ENCODE measurements at regions not wholly inside any gene's neighbourhood (a gene's known extent, or its start where the extent isn't known, plus 50 kb on each side); places are given as distances from the start of the nearest gene placed in this dataset.

DNA sequence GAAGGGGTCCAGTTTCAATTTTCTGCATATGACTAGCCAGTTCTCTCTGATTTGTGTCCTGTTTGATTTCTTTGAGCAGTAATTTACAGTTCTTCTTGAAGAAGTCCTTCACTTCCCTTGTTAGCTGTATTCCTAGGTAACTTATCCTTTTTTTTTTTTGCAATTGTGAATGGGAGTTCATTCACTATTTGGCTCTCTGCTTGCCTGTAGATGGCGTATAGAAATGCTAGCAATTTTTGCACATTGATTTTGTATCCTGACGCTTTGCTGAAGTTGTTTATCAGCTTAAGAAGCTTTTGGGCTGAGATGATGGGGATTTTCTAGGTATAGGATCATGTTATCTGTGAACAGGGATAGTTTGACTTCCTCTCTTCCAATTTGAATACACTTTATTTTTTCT is 77.6 kb upstream of the NID2 start:
- no peak for TF ChIP-seq POLR2A (IDR thresholded peaks at IDR 0.05; ENCODE audit: low read depth, low read length)
- no peak for TF ChIP-seq PAX5 (IDR thresholded peaks at IDR 0.05; ENCODE audit: insufficient read depth, low read length, severe bottlenecking)
- TF ChIP-seq POLR2AphosphoS5 (IDR thresholded peaks at IDR 0.05; ENCODE audit: low read depth, low read length) = no peak
- TF ChIP-seq TAF1 (IDR thresholded peaks at IDR 0.05; ENCODE audit: low read depth, low read length) = no peak
- TF ChIP-seq POU2F2 (IDR thresholded peaks at IDR 0.05; ENCODE audit: low read depth, low read length) = no peak
